Middle frontal gyrus (tissue), 1 donor: ENCODE measurements at regions not wholly inside any gene's neighbourhood (a gene's known extent, or its start where the extent isn't known, plus 50 kb on each side); places are given as distances from the start of the nearest gene placed in this dataset.

Experiments used
- DNase-seq: peaks from one replicate; pipeline ENCODE4 v3.0.0-alpha.2; 2015; ENCODE audit warnings: low spot score; ENCODE audit errors: extremely low spot score

DNA sequence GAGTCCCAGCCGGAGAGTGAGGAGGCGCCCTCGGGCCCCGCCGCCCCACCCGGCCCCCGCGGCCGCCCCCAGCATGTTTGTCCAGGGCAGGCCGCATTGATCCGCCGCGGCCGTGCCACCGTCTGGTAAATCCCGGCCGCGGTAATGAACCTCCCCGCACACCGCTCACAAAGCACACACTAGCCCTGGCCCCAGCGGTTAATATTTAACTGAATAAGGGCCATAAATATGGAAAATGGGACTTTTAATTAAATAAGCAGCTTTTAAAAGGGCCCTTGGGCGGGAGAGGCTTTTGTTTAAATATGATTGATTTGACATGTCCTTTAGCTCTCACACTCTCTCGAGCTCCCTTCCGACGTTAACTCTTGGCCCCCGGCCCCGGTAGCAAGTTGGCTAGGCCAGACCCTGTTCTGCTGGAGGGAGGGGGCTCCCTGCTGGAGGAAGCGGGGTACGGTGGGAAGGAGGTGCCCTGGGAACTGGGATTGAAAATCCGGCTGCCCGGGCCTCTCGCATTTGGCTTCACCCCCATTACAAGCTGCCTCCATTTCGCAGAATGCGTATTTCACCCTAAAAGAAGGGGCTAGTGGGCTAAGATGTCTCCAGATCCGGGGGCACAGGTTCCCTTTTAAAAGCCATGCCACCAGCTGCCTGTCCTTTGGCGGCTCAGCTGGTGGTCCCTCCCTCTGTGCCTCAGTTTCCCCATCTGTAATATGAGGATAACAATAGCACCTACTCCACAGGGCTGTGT, 199.8 kb downstream of the RBM19 start:
- DNase-seq, result no peak

DNA sequence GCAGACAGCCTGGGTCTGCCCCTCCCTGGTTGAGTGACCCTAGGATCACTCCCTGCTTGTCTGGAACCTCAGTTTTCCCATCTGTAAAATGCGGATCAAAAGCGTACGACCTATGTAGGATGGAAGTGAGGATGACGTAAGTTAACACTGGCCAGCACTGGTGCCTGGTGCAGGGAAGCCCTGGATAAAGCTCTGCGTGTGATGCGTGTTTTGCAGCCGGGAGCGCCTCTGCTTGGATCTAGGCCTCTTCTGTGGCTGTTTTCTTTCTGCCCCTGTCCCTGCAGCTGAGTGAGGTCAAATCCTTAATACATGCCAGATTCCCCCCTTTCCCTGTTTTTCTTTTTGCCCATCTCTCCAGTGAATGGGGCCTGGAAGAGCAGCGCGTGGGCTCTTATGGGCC, 201.5 kb downstream of the RBM19 start:
- DNase-seq, result no peak

DNA sequence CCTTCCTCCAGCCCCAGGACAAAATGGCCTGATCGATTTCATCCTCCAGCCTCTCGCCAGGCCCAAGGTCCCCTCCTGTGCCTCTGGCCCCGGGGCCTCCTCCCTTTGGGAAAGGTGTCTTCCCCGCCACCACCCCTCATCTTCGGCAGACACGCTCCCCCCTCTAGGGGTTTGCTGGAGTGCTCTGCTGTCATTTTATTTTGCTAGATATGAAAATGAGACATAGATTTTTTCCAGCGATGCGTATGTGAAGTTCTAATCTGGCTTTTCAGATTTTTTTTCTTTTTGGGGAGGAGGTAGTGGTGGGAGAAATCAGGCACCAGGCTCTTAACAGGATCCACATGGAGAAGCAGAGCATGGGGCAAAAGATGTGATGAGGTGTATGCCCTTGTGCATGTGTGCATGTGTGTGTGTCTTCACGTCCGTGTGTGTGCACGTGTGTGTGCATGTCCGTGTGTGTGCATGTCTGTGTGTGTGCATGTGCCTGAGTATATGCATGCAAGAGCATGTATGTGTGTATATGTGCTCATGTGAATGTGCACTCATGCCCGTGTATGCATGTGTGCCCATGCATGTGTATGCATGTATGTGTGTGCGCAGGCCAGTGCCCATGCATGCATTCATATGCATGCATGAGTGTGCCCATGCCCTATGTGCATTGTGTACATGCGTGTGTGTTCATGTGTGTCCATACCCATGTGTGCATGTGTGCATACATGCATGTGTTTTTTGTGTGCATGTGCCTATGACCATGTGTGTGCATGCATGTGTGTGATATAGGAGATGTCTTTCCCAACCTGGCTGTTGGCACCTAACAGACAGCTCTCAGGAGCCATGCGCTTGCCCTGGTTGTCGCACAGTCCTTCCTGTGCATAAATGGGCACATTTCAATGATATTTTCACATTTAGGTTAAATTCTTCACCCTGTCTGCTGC, 203.0 kb downstream of the RBM19 start:
- no peak for DNase-seq

DNA sequence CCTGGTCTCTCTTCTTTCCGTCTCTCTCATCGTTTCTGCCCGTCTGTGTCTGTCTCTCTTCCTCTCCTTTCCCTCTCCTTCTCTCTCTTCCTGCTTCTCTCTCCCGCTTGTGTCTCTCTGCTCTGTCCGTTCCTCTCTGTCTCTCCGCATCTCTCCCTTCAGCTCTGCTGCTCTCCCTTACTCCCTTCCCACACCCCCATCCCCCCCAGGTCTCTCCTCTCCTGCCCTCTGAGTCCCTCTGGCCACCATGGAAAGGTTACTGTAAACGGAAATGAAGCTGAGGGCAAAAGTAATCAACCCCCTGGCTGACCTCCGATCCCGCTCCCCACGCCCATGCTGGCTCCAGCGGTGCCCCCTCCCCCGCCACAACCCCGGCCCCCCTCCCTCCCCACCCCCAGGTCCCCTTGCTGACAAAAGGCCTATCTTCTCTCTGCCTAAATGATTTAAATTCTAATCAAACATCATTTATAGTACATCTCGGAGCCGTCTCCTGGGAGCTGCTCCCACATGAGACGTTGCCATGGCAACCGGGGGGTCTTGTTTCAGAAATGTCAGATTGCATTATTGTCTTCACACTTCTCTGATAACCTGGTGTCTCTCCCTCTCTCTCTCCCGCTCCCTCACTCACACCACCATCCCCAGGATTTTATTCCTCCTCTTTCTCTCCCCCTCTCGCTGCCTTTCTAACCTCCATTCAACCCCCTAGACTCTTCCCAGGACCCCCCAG, 203.8 kb downstream of the RBM19 start:
- no peak for DNase-seq

DNA sequence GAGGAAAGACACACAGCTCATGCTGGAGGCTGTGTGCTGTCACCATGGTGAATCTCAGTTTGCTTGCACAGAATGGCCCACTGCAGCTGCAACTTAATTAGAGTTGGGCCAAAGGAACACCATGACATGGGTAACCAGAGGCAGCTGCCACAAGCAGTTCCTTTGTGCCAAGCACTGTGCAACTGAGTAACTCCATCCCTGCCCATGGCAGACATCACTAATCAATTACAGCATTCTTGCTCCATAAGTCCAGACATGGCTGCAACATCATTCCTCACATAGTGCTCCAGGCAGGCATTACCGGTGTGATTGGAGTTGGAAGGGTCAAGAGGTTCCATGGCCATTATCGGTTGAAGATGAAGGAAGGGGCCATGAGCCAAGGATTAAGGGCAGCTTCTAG, 207.0 kb downstream of the RBM19 start:
- no peak for DNase-seq

DNA sequence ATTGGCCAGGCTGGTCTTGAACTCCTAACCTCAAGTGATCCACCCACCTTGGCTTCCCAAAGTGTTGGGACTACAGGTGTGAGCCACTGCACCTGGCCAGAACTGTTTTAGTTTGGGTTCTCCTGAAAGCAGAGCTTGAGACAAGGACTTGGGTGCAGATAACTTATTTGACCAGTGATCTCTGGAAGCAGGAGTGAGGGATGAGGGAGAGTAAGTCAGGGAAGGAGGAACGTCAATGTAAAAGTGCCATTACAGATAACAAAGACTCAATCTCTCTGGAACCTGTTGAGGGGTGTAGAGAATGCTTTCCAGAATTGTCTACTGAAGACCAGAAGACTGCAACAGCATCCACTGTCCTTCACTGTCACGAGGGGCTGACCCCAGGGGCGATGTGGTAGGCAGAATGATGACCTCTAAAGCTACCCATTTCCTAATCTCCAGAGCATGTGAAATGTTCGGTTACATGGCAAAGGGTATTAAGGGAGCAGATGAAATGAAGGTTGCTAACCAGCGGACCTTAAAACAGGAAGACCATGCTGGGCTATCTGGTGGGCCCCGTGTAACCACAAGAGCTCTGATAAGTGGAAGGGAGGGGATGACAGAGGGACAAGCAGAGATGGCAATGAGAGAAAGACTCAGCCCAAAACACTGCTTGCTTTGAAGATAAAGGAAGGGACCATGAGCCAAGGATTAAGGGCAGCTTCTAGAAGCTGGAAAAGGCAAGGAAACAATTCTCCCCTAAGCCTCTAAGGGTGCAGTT, 207.8 kb downstream of the RBM19 start:
- no peak for DNase-seq

DNA sequence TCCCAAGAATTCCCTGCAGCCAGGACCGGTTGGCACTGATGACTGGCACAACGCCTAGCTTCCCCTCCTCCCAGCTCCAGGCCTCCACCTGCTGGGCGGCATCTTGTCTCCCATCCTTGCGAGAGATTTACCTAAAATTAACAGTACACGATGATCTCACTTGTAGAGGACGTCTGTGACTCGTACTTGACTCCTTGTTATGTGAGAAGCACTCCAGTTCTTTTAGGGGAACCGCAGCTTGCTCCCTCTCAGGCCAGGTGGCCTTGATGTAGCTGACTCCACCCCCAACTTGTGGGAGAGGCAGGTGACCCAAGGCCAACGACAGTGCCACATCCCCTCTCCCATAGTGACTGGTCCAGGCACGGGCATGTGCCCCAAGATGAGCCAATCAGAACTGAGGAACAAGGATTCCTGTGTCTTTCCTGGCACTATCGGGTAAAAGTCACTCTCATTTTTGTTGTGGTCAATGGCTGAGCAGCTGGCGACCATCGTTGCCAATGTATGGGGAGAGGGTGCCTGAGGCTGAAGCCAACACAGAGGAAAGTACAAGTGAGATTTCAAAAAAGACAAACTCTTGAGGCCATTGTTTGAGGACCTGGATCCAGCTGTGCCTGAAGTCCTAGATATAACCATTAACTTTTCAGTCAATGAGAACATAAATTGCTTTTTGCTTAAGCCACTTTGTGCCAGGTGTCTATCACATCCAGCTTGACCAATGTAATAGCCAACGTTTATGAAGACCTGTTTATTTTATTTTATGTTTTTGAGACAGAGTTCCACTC, 208.7 kb downstream of the RBM19 start:
- no peak for DNase-seq

DNA sequence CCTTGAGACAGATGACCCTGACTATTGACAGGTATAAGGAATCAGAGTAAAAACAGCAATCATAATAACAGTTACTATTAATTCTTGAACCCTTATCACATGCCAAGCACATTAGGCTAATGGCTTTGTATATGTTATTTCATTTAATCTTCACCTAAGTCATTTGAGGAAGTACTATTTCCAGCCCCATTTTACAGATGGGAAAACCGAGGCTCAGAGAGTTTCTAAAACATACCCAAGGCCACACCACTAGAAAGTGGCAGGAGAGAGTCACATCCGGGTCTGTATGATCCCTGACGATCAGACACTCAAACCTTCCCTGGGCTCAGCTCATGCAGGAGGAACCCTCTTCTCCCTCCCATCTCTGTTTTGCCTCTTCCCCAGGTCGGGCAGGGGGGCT, 209.5 kb downstream of the RBM19 start:
- DNase-seq, result no peak

DNA sequence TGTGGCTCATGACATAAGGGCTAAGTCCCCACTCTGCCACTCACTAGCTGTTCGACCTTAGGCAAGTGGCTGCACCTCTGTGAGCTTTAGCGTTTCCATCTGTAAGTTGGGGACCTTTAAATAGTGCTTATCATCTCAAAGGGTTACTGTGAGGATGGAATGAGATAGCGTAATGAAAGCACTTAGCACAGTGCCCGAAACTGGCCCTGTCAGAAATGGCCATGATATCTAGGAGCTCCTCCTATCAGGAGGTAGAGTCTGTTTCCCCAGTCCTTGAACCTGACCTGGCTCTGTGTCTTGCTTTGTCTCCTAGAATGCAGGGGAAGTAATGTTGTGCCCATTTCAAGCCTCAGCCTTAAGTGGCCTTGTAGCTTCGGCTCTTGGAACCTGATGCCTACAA, 211.0 kb downstream of the RBM19 start:
- no peak for DNase-seq

DNA sequence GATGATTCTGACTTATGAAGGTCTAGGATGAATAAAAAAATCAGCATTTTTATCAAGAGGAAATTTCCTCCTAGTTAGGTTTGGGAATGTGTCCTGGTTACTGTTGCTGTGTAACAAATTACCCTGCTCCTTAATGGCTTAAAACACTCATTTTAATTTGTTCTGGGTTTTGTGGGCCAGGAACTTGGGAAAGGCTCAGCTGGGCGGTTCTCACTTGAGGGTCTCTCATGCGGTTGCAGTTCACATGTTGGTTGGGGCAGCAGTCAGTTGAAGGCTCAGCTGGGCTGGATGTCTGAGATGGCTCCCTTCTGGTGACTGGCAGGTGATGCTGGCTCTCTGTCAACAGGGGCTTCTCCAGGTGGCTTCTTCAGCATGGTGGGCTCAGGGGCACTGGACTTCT, 214.6 kb downstream of the RBM19 start:
- no peak for DNase-seq

DNA sequence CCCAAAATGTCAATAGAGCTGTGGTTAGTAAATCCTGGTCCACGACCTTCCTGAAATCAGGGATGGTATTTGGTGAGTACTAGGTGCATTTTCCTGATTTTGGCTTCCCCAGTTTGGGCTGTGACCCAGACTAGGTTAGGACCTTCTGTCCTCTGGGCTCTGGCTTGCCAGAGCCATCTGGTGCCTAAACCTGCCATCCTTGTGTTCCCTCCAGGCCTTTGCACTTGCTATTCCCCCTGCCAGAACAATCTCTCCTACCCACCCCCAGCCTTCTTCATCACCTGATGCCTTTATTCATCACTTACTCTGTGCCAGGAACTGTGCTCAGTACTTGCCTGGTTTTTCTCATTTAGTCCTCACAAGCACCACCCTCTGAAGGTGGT, 216.7 kb downstream of the RBM19 start:
- DNase-seq, result no peak

DNA sequence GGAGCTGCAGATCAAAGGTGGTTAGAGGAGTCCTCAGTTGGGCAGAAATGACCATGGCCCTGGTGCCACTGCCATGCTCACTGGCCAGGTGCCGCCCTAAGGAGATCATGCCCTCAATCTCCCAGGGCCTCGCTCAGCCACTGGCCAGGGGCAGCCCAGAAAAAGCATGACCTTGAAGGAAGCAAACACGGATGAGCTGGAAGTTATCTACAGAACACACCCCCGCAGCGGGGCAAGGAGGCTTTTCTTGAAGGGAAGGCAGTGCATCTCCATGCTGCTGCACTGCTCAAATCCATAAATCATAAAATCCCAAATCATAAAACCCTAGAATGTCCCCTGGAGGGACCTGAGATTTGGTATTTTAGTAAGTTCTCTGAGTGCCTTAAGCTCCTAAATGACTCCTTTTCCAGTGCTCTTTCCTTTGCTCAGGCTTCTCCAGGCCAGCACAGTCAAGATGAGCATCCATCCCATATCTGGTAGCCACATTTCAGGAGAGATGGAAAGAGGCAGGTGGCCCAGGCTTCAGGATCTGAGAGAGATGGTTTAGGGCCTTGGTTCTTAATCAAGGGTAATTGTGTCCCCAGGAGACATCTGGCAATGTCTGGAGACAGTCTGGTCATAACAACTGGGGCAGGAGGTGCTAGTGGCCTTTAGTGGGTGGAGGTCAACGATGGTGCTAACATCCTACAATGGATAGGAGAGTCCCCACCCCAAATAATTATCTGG, 217.3 kb downstream of the RBM19 start:
- no peak for DNase-seq

DNA sequence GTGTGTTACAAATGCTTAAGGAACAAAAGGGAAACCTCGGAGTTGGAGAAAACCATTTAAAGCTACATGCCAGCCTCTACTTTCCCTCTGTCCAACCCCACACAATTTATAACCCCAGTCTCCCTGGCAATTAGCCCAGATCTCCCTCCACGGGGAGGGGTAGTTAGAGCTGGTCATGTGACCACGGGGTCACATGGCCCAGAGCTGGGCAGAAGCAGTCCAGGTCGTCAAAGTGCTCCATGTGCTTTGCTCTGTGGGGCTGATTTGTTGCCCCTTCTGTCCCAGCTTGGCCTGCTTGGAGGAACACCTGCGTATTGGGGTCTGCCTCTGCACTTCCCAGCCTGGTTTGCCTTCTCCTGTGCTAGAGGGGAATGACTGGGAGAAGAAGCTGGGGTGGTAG, 219.1 kb downstream of the RBM19 start:
- DNase-seq, result no peak

DNA sequence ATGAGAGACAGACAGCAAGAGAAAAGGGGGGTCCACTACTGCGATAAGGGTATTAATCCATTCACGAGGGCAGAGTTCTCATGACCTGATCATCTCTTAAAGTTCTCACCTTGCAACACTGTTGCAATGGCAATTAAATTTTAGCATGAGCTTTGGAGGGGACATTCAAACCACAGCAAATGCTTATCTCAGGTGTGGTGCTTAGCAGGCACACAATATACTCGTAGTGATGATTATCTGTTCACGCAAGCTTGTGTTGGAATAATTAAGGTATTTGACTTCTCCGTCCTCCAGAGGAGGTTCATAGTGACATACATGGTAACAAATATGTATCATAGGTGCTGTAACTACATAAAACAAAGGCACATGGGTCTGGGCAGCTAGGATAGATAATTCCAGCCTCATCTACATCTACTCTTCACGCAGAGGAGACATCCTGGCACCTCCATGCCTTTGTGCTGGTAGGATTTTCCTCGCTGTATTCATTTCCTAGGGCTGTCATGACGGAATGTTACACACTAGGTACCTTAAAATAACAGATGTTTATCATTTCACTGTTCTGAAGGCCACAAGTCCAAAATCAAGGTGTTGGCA, 221.2 kb downstream of the RBM19 start:
- no peak for DNase-seq

DNA sequence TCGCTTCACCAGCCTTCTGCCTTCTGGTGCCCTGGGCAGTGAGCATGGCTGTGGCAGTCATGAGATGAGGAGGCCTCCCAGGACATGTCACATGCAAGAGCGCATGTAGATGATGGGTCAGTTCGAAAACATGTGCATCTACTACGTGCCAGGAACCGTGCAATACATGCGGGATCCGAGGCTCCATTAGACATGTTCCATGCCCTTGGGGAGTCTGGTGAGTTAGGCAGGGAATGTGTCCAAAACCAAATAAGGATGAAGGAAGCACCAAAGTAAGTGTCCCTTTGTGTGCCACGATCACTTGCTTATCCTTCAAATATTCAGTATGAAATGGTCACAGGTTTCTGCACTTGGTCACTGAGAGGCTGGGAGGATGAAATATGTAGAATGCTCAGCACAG, 223.3 kb downstream of the RBM19 start:
- no peak for DNase-seq

DNA sequence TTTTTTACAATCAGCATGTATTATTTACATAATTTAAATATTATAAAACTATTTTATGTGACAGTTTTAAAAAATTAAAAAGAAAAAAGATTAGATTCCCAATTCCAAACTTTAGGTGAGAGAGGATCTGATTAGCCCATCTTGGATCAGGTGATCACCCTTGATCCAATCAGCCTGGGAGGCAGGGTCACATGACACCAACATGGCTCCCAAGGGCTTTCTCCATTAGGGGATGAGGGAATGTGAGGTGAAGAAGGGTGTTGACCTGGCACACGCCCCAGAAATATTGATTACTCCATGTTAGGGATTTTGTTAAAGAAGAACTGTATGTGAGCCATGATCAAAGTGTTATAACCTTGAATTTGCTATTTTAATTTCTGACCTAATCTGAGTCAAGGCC, 225.4 kb downstream of the RBM19 start:
- no peak for DNase-seq

DNA sequence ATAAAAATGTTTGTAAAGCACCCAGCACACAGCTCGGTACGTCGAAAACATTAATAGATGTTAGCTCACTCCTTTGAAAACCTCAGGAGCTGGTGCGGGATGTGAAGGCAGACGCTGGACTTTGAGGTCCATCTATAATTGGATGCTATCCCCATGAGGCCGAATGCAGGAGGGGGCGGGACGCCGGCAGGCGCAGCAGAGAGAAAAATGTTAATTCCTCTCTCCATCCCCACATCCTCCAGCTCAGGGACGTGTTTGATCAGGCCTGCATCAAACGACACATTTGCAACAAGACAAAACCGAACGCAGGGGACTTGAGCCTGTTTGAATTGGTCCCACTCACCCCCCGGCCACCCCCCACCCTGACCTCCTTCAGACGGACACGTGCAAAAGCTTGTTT, 231.0 kb downstream of the RBM19 start:
- DNase-seq, result no peak

DNA sequence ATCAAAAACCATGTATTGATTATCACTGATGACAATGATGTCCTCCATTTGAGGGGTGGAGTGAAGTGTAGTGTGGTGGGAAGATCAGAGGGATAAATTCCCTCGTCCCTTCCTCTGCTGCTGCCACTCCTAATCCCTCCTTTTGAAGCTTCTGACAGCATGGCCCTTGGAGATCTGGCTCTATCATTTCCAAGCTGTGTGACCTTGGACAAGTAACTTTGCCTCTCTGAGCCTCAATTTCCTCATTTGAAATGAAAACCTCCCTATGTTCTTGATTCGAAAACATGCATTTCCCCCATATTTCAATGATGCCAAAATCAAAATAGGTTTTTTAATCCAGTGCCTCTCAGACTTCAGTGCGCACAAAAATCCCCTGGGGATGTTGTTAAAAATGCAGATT, 231.6 kb downstream of the RBM19 start:
- DNase-seq, result no peak

DNA sequence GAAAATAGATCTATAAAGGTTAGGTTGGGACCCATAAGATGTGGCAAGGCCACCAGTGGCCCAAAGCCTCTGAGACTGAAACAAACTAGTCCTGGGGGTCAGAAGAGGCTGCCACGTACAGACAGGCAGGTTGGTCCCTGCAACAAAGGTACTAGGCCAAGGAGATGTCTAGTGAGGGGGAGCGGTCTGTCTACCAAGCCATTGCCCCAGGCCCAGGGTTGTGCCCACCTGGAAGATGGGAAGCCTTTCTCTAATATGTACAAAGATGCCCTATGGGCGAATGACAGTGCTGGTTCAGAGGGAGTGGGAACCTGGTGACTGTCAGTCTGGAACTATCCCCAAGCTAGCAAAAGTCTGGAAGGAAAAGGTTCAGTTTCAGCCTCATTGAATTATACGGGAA, 233.2 kb downstream of the RBM19 start:
- no peak for DNase-seq

DNA sequence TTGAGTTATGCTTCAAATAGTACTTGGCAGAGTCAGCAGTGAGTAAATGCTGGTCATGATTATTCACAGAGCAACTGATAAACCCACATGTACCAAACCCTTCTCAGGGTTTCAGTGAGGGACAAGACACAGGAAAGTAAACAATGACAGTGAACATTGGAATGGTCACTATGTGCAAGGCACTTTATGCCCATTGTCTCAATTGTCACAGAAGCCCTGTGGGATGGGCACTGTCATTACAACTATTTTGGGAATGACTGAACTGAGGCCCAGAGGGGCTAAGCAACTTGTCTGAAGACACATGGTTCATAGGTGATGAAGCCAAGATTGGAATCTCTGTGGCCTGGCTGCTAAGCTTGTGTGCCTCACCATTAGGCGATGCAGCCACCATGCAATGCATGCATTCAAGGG, 238.5 kb downstream of the RBM19 start:
- no peak for DNase-seq
